ENCODE measurements at regions not wholly inside any gene's neighbourhood (a gene's known extent, or its start where the extent isn't known, plus 50 kb on each side); places are given as distances from the start of the nearest gene placed in this dataset.
A peak's percentile ranks its signal among the peaks of the same experiment; 100 is the strongest.

DNA sequence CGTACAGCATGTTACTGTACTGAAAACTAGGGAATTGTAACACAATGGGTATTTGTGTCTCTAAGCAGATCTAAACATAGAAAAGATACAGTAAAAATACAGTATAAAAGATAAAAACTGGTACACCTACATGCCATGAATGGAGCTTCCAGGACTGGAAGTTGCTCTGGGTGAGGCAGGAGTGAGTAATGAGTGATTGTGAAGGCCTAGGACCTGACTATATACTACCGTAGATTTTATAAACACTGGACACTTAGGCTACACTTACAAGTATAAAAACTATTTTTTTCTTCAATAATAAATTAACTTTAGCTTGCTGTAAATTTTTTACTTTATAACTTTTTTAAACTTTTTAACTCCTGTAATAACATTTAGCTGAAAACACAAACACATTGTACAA is 324.4 kb upstream of the TNP1 start:
- DNase-seq, result no peak

DNA sequence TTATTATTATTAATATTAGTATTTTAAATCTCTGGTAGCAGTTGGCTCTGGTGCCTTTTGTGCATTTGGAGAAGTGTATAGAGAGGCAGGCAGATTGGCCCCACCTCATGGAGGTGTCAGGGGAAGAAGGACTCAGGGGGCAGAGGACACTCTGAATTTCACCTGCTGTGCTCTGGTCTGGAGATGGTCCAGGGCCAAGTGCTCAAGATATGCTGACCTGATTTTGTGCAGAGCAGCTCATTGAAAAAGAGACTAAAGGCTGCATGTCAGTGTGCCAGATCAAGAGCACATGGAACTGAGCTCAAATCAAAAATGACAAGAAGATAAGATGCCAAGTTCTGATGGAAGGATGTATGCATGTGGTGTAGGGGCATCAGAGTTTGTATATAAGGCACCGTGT is 323.6 kb upstream of the TNP1 start:
- no peak for DNase-seq

DNA sequence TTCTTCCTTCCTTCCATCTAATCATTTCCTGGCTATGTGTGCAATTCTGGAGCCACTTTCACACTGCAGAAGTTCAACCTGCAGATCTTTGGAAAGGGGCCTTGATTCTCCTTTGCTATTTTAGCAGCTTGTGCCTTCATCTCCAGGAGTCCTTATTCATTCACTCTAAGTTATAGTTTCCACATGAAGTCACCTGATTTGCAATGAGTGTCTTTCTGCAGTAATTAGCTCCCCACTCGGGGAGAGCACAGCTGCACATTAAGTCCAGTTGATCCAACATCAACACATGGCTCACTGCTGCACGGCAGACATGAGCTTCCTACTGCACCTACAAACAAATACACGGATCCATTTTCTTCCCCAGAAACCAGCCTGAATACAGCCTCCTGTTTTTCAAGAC is 323.1 kb upstream of the TNP1 start:
- no peak for DNase-seq

DNA sequence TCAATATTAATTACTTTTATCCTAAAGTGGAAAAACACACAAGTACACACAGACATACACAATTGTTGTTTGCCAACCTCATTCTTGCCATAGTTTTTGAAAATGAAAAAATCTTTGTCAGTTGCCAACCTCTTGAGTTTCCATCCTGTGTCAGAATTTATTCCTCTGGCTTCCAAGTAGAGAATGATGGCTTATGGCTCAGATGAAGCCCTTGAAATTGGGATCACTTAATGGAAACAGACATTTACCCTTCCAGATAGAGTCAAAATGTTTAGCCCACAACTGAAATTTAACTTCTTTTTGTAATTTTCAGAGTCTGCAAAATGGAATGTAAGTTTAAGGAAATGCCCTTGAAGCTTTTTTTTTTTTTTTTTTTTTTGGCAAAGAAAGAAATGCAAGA is 321.6 kb upstream of the TNP1 start:
- DNase-seq, result no peak

DNA sequence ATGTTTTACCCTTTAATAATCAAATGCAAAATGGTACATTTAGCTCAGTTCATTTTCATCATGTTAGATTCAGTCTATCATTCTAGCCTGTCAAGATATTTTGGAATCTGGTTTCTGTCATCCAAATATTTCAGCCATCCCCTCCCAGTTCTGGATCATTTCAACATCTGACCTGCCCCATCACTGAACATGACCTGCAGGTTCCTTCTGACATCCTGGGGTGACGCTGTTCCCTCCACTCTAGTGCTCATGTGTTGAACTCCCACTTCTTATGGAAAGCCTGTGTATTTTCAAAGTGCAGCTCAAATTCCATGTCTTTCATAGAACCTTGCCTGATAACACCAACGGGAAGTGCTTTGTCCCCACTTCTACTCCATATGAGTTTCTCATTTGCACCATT is 320.0 kb upstream of the TNP1 start:
- DNase-seq, result no peak

DNA sequence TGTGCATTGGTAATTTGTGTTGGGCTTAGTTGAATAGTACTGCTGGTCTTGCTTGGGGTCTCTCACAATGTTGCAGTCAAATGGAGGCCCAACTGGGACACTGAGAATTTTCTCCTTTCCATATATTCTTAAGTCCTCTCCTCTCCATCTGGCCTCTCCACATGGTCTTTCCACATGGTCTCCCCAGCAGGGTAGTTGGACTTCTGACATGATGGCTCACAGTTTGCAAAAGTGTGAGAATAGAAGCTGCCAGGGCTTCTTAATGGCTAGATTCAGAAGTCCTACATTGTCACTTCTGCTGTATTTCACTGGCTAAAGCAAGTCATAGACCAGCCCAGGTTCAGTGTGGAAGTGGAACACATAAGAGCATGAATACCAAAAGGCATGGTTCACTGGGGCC is 318.5 kb upstream of the TNP1 start:
- DNase-seq, result no peak

DNA sequence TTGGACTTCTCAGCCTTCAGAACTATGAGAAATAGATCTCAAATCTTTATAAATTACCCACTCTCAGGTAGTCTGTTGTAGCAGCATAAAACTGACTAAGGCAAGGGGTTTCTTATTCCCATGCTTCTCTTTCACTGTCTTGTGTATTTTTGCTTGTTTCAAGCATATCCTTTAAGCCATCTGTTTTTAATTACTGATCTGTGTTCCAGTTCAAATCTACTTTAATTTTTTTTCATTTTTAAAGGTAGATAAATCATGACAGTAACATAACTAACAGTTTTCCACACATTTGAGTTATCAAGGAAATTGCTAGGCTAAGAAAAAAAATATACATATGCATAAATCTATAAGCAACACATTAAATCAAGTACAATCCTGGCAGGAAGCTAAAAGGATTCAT is 317.9 kb upstream of the TNP1 start:
- no peak for DNase-seq

DNA sequence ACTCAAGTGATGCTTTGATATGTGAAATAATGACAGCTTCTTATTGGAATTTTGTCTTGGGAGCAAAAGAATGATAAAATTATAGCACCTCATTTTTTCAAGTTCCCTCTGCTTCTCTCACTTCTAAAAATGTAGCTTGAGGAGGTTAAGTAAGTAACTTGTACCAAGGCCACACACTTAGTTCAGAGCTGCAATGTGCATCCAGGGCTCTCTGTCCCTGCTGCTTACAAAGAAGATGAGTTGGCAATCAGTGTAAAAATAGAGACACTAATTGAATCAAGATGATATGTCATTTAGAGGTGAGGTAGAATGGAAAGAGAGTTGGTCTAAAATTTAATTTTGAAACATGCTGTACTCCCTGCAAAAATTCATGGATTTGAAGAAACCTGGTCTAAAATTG is 312.0 kb upstream of the TNP1 start:
- no peak for DNase-seq

DNA sequence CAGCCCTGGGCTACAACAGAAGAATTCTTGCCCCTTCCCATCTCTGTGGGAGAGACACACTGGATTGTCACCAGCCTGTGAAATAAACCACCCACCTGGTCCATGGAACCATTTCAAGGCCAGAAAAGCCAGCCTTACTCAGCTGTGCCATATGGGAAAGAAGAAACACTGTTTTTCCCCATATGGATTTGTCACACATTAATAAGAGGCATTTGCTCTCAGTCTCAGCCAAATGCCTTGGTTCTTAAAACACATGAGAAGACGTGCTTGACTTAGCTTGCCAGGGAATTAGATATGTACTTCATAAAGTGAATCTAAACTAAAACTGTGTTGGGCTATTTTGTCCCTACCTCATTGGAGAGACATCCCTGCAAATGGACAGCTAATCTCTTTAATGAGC is 308.6 kb upstream of the TNP1 start:
- no peak for DNase-seq

DNA sequence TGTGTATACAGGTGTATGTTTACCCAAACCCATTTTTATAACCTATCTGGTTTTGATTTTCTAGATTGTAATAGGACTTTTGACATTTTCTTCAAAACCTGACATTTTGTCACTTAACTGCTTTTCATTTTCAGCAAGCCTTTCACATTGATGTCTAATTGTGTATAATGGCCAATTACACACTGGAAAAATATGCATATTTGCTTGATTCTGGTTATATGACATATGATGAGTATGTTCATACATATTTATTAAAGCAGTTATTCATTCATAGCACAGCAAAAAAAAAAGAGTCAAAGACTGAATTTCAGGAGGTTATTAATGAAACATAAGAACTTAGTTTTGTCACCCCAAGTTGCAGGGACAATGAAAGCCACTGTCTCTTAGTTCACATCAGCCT is 307.7 kb upstream of the TNP1 start:
- no peak for DNase-seq

DNA sequence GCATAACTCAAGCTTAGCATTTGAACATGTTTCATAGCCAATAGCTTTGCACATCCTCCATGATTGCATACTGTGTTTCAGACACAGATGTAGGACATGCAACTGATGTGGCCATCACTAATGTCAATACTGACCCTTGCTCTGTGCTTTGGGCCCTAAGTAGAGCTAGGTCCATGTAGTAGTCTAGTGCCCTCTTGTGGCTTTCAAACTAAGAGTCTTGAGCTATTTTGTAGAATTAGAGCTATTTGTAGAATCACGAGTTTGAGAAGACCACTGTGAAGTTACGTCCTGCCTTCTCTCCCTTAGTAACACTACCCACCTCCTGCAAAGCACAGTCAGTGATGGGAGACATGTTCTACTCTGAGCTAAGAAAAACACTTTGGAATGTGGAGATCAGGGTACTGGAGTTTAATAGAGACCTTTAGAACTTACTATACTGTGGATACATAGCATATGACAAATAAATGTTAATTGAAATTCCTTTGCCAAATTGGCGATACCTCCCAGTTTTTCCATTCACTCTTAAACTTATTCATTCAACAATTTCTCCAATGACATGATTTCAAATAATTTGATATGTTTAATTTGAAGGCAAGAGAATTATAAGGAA is 306.5 kb upstream of the TNP1 start:
- DNase-seq, result no peak

DNA sequence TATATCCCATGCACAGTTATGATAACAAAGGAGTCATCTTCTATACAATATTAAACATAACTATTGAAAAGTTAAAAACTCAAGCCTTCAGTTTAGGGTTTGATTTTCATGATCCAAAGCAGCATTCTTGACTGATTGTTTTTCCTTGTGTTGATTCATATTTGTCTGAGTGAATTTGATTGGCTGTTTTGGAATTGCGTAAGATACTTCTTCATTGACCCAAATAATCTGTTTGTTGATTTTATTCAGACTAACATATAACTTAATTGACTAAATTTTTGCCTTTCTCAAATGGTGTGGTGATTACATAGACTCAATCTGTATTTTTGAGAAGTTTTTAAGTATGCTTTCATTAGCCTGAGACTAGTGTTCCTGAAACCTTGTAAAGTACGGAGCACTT is 305.7 kb upstream of the TNP1 start:
- DNase-seq, result no peak

DNA sequence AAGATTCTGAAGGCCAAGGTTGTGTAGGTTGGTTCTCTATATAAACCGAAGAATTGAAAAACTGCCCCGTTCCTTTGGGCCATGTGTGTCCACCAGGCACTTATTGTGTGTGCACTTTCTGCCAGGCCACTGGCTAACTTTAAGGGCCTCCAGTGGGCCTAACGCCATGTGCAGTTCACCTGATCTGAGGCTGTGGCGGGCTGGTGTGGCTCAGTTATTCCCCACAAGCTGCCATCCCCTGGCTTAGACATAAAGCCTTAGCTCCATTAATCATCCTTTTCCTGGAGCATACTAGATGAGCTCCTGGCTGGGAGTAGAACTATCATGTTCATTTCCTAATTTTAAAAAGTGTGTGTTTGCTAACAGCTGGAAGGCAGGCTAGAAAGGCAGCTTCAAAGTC is 304.1 kb upstream of the TNP1 start:
- DNase-seq, result no peak

DNA sequence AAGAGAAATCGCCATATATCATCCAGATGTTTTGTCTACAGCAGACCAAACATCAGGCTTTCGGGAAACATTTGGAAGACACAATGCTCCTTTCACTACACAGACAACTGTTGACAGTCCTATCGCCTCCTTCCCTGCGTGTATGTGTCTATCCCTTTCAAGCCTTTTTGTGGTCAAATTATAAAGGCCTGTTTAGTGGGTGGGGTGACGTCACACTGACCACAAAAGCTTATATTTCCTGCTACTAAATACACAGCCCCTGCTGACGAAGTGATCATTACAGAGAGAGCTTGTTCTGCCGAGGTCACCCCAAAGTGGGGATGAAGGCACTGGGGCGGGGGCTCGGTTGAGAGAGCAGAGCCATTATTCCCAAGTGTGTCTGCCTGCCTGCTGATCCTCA is 302.7 kb upstream of the TNP1 start:
- DNase-seq, result peak; percentile 42

DNA sequence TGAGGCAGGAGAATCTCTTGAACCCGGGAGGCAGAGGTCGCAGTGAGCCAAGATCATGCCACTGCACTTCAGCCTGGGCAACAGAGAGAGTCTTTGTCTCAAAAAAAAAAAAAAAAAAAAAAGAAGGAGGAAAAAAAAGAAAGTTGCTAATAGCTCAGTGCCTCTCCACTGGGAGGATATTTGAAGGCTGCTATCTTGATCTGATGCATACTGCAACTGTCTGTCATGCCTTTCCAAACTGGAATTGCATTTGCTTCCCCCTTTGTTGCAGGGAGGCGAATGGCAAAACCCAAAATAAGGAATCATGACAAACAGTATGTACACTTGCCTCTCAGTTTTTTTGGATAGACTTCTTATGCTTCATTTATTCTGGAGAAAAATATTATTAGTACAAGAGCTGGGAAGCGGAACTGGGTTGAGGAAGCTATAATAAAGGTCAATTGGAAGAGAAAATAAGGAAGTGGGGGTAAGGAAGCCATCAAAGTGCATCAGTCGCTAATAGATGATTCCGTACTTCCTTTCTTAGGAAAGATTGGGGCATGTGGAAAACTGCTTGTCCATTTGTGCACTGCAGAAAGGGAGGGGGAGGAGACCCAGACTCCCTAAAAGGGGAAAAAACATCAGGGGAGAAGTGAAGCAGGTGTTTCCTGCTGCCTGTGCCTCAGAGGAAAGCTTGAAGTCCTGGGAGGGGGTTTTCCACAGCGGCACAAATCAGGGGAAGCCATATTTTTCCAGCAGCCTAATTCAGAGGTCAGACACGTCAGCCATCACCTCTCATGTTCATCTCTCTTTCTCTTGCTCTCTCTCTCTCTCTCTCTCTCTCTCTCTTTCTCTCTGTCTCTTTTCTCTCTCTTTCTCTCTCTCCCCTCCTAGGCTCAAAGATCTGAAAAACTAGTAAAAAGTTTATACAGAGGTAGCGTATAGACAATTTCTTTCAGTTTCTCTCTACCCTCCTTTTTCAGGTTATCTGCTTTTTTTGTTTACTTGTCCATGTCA is 301.4 kb upstream of the TNP1 start:
- DNase-seq, result no peak

DNA sequence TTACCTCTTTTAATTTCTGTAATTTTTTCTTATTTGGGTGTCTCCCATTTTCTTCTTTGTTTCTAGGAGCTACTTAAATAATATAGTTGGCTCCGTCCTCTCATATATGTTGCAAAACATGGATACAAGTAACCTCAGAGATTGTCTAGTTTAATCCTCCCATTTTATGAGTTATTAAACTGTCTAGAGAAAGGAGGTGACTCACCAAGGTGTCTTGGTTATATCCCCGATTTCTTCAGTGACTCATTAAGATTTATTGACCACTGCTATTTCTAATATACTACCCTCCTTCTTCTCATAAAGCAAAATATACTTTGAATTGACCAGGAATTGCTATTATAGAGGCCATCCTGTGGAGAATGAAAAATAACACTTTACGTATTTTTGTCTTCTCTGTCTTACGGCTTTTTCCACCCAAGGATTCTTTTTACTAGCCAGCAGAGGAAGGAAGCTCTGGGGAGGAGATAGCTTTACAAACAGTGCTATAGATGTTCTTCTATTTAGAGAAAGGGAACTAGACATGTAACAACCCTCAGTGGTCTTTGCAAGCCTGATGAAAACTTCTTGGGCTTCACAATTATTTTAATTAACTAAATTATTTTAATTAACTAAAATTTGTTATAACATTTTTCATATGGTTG is 300.4 kb upstream of the TNP1 start:
- DNase-seq, result no peak

DNA sequence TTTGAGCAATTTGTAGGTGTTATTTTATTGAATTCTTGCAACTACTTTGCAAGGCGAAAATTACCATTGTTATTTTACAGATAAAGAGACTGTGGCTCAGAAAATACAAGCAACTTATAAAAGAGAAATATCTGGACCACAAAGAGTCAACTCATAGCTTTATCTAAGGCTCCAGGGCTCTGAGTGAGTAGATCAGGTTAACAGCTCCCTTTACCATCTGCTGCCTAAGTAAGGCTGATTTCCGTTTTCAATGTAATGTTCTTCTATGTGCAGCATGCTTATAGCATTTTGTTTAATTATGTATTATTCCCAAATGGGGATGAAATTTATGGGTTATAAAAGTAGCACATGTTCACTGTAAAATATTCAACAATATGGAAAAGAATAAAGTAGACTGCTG is 299.1 kb upstream of the TNP1 start:
- no peak for DNase-seq

DNA sequence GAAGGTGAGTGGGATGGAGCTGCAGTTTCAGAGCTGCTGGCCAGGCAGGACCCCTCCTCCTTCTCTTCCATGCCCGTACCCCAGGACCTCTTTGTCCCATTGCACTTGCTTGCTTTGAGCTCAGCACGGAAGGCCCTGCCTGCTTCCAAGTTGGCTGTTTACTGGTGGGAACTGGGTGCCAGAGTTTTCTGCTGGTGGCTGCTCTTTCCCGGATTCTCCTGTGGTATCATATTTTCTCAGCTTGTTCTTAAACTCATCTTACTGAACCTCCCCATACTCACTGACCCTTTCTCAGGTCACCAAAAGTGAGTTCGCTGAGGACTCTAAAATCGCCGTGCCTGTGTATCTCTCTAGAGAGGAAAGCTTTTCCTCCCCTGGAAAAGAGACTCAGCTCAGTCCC is 297.7 kb upstream of the TNP1 start:
- no peak for DNase-seq

DNA sequence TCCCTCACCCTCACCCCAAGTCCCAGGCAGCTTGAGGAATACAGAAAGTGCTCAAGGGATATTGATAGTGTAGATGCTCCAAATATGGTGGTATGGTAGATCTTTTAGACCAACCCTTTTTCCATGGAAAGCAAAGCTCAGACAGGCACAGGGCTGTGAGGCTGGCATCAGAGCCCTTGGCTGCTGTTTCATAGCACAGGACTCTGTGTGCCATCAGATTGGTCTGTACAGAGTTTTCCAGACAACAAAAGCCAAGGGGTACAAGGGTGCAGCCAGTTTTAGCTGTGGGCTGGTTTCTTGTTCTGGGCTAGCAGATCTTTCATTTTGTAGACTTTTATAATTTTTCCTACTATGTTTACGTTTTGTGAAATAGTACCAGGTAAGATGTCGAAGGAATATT is 296.9 kb upstream of the TNP1 start:
- no peak for DNase-seq

DNA sequence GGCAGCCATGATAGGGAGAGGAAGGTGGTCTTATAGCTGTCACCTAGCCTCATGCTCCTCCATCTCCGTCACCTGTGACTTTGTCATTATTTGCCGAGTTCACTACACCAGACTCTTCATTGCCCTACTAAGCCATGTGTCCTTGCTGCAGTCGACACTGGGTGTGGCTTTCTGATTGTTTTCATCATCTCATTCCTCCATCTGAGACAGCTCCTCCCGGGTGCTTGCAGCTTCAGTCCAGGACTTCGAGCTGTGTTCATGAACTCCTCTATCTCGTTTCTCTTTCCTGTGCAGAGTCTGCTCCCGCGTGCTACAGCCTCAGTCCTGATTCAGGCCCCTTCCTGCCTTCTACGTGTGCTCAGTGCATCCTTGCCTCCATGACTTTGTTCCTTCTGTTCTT is 295.1 kb upstream of the TNP1 start:
- DNase-seq, result no peak

DNA sequence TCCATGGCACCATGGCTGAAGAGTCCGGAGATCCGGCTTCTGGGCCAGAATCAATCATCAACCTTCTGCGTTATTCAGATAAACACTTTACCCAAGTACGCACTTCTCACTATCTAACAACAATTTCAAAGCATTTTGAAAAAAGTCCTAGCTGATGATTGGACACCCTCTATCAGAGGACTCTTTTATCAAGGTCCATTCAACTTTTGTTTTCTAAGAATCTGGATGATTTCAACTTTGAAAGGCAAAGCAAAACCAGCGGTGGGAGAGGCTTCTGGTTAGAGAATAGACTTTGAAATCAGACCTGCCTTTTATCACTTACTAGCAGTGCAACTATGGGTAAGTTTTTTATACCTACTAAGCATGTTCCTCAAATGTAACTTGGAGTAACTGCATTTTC is 293.6 kb upstream of the TNP1 start:
- no peak for DNase-seq

DNA sequence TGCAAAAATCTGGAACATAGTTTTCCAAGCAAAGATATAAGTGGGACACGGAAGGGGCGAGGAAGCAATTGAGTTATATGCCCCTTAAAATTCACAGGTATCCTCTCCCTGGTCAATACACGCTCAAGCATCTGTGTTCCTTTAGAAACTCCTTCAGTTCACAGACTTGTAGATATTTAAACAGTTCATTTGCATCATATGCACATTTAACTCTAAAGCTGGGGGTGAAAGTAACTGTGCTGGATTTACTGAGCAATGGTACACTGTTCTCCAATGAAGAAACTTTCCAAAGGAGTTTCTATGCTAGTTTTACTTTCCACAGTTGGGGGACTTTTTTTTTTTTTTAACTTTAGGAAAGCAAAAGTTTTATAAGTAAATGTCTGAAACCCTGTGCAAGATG is 293.0 kb upstream of the TNP1 start:
- DNase-seq, result no peak

DNA sequence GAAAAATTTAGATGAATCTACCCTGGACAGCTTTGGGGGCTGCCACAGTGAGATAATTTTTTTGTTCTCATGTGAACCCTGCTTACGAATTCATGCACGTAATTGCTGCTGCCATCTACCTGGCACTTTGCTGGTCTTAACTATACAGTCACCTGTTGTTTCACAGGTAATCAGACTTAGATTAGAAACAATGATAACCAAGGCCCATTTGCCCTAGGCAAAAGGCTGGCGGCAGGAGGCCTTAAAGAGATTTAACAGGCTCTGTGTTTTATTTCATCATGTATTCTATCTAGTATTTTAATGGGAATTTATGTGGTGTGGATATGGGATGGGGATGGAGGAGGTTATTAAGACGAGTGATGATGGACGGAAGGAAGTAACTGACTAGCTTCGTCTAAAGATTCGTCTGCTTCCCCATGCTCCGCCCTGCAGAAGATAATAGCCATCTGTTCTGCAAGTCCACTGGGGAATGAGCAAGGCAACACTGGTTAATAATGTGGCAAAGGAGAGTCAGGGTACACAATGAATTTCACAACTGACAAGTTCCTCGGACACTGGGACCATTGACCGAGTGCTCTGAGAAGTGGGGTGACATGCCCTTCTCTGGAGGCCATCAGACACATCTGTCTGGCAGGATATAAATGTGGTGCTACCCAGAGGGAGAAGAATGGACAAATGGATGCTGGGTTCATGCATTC is 291.8 kb upstream of the TNP1 start:
- DNase-seq, result no peak

DNA sequence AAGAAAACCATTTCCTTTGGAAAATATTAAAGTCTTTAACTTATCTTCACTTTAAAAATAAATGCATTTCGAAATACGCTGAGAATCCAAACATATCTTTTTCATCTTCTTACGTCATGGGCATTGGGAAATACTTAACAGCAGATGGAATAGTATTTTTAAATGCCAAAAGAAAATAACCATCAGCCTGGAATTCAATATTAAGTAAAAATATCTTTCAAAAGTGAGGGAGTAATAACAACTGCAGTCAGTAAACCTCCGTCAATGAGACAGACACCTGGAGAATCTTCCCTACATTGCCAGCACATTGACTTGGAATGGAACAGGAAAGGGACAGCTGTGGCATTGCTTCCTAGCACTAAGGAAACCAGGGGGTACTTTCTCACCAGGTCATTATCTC is 290.4 kb upstream of the TNP1 start:
- DNase-seq, result no peak
